Epidermal melanocyte (primary cell): ENCODE measurements at regions not wholly inside any gene's neighbourhood (a gene's known extent, or its start where the extent isn't known, plus 50 kb on each side); places are given as distances from the start of the nearest gene placed in this dataset.
"Not testable (repeated sequence)": the region's sequence is repeated elsewhere in the genome, so short reads cannot be mapped to it uniquely, and the experiment has no call there.

Experiments used
- DNase-seq: peaks from one replicate; pipeline ENCODE4 v3.0.0; 2011; ENCODE audit warnings: low spot score; ENCODE audit not compliant: insufficient read length

GRCh38 chr20:39713076-39713840 is 751.1 kb downstream of the DHX35 start:
- DNase-seq: no peak

GRCh38 chr20:39706184-39706663 is 744.1 kb downstream of the DHX35 start:
- no peak for DNase-seq

GRCh38 chr20:39705032-39705431 is 742.9 kb downstream of the DHX35 start:
- DNase-seq: no peak

- DNase-seq: not testable (repeated sequence)
These were observed 741.2 kb downstream of the DHX35 start for GRCh38 chr20:39703357-39703756.

GRCh38 chr20:39702701-39703349 is 740.7 kb downstream of the DHX35 start:
- no peak for DNase-seq

GRCh38 chr20:39700528-39700927 is 738.4 kb downstream of the DHX35 start:
- no peak for DNase-seq

GRCh38 chr20:39699166-39699725 is 737.1 kb downstream of the DHX35 start:
- DNase-seq: no peak

GRCh38 chr20:39698752-39699151 is 736.6 kb downstream of the DHX35 start:
- no peak for DNase-seq

- DNase-seq: no peak
These were observed 729.2 kb downstream of the DHX35 start for GRCh38 chr20:39691151-39691862.

- DNase-seq: no peak
These were observed 714.8 kb downstream of the DHX35 start for GRCh38 chr20:39676857-39677391.

GRCh38 chr20:39676241-39676640 is 714.1 kb downstream of the DHX35 start:
- no peak for DNase-seq

GRCh38 chr20:39674842-39675241 is 712.7 kb downstream of the DHX35 start:
- no peak for DNase-seq

GRCh38 chr20:39670988-39671387 is 708.8 kb downstream of the DHX35 start:
- no peak for DNase-seq

- DNase-seq: no peak
These were observed 707.5 kb downstream of the DHX35 start for GRCh38 chr20:39669659-39670058.

GRCh38 chr20:39668038-39668437 is 705.9 kb downstream of the DHX35 start:
- no peak for DNase-seq

- DNase-seq: no peak
These were observed 699.7 kb downstream of the DHX35 start for GRCh38 chr20:39661833-39662232.

GRCh38 chr20:39660965-39661364 is 698.8 kb downstream of the DHX35 start:
- no peak for DNase-seq

GRCh38 chr20:39660226-39660625 is 698.1 kb downstream of the DHX35 start:
- no peak for DNase-seq

- no peak for DNase-seq
These were observed 696.7 kb downstream of the DHX35 start for GRCh38 chr20:39658662-39659409.

GRCh38 chr20:39654171-39654570 is 692.0 kb downstream of the DHX35 start:
- DNase-seq: no peak
